Hepatocyte (in vitro differentiated cells): ENCODE measurements at regions not wholly inside any gene's neighbourhood (a gene's known extent, or its start where the extent isn't known, plus 50 kb on each side); places are given as distances from the start of the nearest gene placed in this dataset.

Experiments
- EZH2 ChIP-seq: fragments of 200-600 bp; sonication (generic); IDR thresholded peaks from 2 replicates; pipeline ENCODE4 v1.6.1; 2016; ENCODE audit warnings: antibody characterized with exemption, mild to moderate bottlenecking, borderline replicate concordance
- EZH2phosphoT487 ChIP-seq: fragments of 200-600 bp; sonication (generic); IDR thresholded peaks from one replicate; pipeline ENCODE4 v1.6.1; 2018; ENCODE audit warnings: antibody characterized with exemption, mild to moderate bottlenecking, low read depth, moderate library complexity; ENCODE audit not compliant: unreplicated experiment, severe bottlenecking
- TF ChIP-seq, protein P1 (sequence below): fragments of 200-600 bp; sonication (generic); IDR thresholded peaks from 2 replicates; pipeline ENCODE4 v1.5.1; 2016; ENCODE audit warnings: antibody characterized with exemption, mild to moderate bottlenecking; ENCODE audit not compliant: poor library complexity

DNA sequence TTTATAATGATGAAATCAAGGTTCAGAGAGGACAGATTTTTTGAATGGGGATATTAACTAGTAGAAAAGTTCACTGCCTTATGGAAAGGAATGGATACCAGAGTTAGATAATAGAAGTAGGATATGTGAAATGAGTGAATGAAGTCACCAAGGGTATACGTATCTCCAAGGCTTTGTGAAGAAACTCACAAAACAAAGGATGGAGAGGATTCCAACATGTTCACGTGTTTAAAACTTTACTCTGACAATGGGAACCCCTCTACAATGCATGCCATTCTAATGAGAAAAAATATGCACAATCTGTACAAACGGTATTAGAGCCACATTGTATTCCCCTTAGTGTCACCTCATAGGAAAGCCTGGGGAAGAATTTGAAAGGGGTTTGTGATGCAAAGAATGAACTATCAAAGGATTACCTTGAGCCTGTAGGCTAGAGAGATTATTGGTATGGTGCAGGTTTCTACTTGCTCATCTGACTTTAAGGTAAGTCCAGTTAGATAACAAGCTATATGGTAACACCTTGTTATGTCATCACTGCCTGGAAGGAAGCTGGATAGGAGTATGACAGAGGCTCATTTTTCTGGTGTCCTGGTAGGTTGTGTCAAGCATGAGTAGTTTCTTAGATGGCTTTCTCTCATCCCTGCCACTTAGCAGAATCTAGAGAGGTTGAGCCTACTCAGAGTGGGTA, 250.3 kb upstream of the SEMA6A start:
- TF ChIP-seq, protein P1, sequence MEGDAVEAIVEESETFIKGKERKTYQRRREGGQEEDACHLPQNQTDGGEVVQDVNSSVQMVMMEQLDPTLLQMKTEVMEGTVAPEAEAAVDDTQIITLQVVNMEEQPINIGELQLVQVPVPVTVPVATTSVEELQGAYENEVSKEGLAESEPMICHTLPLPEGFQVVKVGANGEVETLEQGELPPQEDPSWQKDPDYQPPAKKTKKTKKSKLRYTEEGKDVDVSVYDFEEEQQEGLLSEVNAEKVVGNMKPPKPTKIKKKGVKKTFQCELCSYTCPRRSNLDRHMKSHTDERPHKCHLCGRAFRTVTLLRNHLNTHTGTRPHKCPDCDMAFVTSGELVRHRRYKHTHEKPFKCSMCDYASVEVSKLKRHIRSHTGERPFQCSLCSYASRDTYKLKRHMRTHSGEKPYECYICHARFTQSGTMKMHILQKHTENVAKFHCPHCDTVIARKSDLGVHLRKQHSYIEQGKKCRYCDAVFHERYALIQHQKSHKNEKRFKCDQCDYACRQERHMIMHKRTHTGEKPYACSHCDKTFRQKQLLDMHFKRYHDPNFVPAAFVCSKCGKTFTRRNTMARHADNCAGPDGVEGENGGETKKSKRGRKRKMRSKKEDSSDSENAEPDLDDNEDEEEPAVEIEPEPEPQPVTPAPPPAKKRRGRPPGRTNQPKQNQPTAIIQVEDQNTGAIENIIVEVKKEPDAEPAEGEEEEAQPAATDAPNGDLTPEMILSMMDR, result no peak
- no peak for TF ChIP-seq EZH2phosphoT487
- TF ChIP-seq EZH2, result no peak
